ENCODE measurements at regions not wholly inside any gene's neighbourhood (a gene's known extent, or its start where the extent isn't known, plus 50 kb on each side); places are given as distances from the start of the nearest gene placed in this dataset.
"Not testable (repeated sequence)": the region's sequence is repeated elsewhere in the genome, so short reads cannot be mapped to it uniquely, and the experiment has no call there.

DNA sequence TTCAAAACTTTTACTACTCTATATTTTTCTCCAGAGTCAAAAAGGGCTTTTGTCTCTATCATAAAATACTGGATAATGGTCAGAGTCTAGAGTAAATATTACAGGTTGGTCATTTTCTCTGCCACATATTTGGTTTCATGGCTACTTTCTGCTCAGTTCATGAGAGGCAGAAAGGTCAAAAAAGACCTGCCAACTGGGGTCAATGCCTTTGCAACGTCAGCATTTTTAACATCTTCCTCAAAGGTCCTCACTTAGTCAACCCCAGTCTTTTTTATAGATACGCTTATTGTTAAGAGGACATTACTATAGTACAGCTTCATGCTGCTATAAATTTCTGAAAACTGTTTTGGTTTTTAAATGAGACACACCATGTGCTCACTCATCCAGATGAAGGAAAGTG lies 312.1 kb upstream of the ARHGEF26 start:
- Histone ChIP-seq H3K4me1 (no peaks in the 10 kb centered on the region), H3K36me3 (no peaks in the 10 kb centered on the region), H3K27ac (no peak overlapping the region), H3K27me3 (ENCODE audit: low read depth) (no peaks in the 10 kb centered on the region), H3K9me3 (no peaks in the 10 kb centered on the region), H3K4me3 (no peak overlapping the region)
- ATAC-seq (no peak), DNase-seq (no peak)
- intact Hi-C loops (cut with DNase I) = no loop called here
- TF ChIP-seq, protein P1, sequence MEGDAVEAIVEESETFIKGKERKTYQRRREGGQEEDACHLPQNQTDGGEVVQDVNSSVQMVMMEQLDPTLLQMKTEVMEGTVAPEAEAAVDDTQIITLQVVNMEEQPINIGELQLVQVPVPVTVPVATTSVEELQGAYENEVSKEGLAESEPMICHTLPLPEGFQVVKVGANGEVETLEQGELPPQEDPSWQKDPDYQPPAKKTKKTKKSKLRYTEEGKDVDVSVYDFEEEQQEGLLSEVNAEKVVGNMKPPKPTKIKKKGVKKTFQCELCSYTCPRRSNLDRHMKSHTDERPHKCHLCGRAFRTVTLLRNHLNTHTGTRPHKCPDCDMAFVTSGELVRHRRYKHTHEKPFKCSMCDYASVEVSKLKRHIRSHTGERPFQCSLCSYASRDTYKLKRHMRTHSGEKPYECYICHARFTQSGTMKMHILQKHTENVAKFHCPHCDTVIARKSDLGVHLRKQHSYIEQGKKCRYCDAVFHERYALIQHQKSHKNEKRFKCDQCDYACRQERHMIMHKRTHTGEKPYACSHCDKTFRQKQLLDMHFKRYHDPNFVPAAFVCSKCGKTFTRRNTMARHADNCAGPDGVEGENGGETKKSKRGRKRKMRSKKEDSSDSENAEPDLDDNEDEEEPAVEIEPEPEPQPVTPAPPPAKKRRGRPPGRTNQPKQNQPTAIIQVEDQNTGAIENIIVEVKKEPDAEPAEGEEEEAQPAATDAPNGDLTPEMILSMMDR (IDR thresholded peaks at IDR 0.05) = no peak

- H3K27me3 ChIP-seq (ENCODE audit: low read depth) = no peaks in the 10 kb centered on the region
- H3K4me1 ChIP-seq = no peaks in the 10 kb centered on the region
- DNase-seq (no peak), ATAC-seq (no peak)
- intact Hi-C loops (cut with DNase I) = no loop called here
- TF ChIP-seq, protein P1 (IDR thresholded peaks at IDR 0.05) = no peak
- H3K36me3 ChIP-seq = no peaks in the 10 kb centered on the region
- no peaks in the 10 kb centered on the region for H3K9me3 ChIP-seq
- no peak overlapping the region for H3K27ac ChIP-seq
- no peak overlapping the region for H3K4me3 ChIP-seq
Measured at GRCh38 chr3:153818338-153818737, 302.9 kb upstream of the ARHGEF26 start.

DNA sequence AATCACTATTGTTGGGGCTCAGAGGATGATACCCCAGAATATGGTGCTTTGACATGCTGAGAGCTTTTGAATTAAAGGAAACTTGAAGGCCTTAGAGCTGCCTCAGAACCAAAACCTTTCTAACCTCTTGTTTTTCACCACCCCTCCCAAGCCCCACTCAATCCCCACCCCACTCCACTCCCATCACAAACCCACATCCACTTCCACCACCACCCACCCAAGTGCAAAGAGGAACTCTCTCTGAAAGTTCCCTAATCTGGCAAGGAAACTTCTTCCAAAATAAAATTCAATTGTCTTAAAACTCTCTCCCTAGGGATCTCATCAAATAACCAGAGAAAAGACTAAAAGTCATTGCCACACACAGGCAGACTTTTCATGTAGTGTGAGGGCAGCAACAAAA lies 301.2 kb upstream of the ARHGEF26 start:
- ATAC-seq (peak in 1 of 2 donors; percentile 47), DNase-seq (no peak)
- H3K9me3 ChIP-seq = no peaks in the 10 kb centered on the region
- H3K36me3 ChIP-seq = no peaks in the 10 kb centered on the region
- no peaks in the 10 kb centered on the region for H3K4me1 ChIP-seq
- H3K27ac ChIP-seq = no peak overlapping the region
- TF ChIP-seq, protein P1 (IDR thresholded peaks at IDR 0.05) = no peak
- H3K27me3 ChIP-seq (ENCODE audit: low read depth) = no peaks in the 10 kb centered on the region
- no peak overlapping the region for H3K4me3 ChIP-seq
- intact Hi-C loops (cut with DNase I) = no loop called here

GRCh38 chr3:153828346-153828745 lies 292.8 kb upstream of the ARHGEF26 start:
- H3K4me3 ChIP-seq; ATAC-seq; H3K9me3 ChIP-seq; H3K27ac ChIP-seq; intact Hi-C loops (cut with DNase I); DNase-seq; H3K36me3 ChIP-seq; H3K4me1 ChIP-seq; H3K27me3 ChIP-seq (ENCODE audit: low read depth): not testable (repeated sequence)

GRCh38 chr3:153829606-153830170 lies 291.5 kb upstream of the ARHGEF26 start:
- no peaks in the 10 kb centered on the region for H3K4me1 ChIP-seq
- H3K27ac ChIP-seq = no peak overlapping the region
- no peak for DNase-seq
- H3K4me3 ChIP-seq = no peak overlapping the region
- H3K36me3 ChIP-seq = no peaks in the 10 kb centered on the region
- H3K27me3 ChIP-seq (ENCODE audit: low read depth) = no peaks in the 10 kb centered on the region
- TF ChIP-seq, protein P1 (IDR thresholded peaks at IDR 0.05) = no peak
- intact Hi-C loops (cut with DNase I) = no loop called here
- ATAC-seq = no peak
- no peaks in the 10 kb centered on the region for H3K9me3 ChIP-seq

DNA sequence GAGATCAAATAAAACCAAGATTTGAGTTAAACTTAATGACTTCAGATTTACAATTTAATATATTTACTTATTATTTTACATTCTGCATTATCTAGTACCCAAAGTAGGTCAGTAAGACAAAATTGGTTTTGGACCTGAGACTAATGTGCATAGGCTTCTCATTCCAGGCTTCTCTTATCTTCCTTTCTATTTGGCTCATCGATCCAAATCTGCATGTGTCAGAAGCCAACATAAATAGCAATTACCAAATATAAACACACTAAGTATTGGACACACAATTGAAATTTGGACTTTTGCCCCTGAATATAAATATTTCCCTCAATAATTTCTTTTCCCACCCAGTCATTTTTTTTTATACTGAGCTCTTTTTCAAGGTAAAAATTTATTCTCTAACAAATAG lies 290.6 kb upstream of the ARHGEF26 start:
- no peaks in the 10 kb centered on the region for H3K9me3 ChIP-seq
- no peak overlapping the region for H3K4me3 ChIP-seq
- no peak for DNase-seq
- ATAC-seq = no peak
- no peaks in the 10 kb centered on the region for H3K27me3 ChIP-seq (ENCODE audit: low read depth)
- no peaks in the 10 kb centered on the region for H3K4me1 ChIP-seq
- no peak overlapping the region for H3K27ac ChIP-seq
- TF ChIP-seq, protein P1 (IDR thresholded peaks at IDR 0.05) = no peak
- H3K36me3 ChIP-seq = no peaks in the 10 kb centered on the region
- intact Hi-C loops (cut with DNase I) = no loop called here
